T-helper 9 cell (primary cell): ENCODE measurements at regions not wholly inside any gene's neighbourhood (a gene's known extent, or its start where the extent isn't known, plus 50 kb on each side); places are given as distances from the start of the nearest gene placed in this dataset.

Experiments used
- DNase-seq: peaks from one replicate; pipeline ENCODE4 v3.0.0-alpha.2; 2020

DNA sequence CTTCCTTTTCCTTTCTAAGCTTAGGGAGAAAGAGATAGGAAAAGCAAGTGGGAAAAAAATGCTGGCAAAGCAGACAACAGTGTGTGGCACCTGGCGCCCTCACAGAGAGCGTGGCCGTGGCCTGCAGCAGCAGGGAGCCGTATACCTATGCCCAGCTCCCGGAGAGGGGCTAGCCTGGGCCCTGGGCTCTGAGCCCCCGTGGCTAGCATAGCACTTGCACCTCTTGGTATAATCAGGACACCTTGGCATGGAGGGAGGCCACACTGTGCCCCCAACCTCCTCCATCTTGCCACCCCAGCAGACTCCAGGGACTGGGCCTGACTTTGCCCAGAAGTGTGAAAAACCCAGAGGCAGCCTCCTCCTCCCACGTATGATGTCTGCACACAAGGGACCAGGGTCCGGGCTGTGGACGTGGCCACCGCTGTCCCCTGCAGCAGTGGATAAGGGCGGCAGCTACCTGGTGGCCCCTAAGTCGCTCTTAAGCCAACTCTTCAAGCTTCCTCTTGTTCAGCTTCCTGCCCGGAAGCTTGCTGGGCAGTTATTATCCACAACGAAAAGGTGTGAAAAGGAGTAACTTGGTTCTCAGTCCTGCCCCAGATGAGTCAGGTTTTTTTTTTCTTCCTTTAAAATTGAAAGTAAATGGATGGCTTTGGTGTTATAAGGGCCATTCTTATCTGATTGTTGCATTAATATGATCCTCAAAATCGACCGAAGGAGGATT lies 249.1 kb upstream of the PITRM1 start:
- no peak for DNase-seq

DNA sequence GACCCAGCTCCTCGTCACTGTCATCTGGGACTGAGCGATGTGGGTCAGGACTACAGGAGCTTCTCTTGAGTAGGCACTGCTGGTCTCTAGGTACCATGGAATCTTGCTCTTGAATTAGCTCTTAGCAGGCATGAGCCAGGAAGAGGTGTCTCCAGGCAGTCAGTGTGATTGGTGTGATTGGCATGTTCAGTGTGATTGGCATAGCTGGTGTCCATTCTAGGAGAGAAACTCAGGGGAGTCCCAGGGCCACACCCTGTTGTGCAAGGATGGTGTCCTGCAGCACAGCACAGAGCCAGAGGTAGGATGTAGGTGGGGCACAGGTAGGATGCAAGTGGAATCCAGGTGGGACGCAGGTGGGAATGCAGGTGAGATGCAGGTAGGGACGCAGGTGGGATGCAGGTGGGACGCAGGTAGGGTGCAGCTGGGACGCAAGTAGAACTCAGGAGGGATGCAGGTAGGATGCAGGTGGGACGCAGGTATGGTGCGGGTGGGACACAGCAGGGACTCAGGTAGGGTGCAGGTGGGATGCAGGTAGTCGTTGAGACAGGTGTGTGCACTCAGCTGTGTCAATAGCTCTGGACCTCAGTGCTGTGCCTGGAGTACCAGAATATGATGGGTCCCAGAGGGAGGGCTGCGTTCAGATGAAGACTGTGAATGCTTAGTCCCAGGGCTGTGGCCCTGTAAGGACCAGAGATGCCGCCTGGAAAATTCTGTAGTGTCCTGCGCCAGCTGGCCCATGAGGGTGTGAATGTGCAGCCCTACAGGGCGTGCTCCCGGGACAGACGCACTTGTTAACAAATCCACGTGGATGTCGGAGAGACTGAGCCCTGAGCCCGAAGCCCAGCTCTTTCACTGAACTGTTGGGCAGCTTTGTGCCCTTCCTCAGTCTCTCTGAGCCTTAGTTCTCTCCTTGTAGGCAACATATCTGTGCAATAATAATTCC lies 248.2 kb upstream of the PITRM1 start:
- DNase-seq: no peak

DNA sequence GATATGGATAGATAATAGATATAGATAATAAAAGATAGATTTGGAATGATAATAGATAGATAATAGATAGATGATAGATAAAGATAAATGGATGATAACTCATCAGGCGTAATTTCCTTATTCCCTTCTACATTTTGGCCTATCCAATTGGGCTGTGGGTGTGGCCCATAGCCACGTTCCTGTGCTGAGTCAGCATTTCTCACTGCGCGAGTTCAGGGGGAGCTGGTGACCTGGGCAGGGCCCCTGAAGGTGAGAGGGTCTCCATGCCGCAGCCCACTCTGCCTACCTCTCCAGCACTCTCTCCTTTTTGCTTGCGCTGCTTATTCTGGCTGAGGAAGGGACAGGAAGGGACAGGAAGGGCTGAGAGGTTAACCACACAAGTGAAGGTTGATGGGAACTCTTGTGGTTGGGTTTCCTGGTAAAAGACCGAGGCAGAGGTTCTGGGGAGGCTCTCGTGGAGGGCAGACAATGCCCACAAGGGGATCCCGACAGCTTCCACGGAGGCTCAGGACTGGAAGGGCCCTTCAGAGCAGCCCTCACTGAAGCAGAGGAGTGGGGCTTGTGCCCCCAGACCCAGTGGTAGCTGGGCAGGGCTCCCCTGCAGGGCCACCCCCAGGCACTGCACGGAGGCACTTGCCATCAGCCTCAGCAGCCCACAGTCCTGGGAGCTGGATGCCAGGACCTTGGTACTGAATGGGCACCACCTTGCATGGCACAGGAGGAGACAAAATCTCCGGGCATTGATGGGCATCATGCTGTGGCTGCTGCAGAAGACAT lies 247.3 kb upstream of the PITRM1 start:
- DNase-seq: no peak

DNA sequence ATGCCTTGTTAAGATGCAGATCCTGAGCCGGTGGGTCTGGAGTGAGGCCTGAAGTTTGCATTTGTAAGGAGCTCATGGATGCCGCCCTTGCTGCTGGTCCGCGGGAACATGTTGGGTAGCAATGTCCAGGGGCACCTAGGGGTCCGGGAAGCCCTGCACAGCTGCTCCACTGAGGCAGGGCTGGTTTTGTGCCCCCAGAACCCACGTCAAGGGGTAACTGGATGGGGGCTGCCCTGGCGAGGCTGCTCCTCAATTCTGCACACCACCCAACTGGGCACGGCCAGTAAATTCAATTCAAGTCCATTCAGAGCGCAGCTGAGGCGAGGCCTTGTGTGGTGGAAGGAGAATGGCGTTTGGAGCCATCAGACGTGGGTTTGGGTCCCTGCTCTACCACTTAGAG lies 246.3 kb upstream of the PITRM1 start:
- DNase-seq: no peak

DNA sequence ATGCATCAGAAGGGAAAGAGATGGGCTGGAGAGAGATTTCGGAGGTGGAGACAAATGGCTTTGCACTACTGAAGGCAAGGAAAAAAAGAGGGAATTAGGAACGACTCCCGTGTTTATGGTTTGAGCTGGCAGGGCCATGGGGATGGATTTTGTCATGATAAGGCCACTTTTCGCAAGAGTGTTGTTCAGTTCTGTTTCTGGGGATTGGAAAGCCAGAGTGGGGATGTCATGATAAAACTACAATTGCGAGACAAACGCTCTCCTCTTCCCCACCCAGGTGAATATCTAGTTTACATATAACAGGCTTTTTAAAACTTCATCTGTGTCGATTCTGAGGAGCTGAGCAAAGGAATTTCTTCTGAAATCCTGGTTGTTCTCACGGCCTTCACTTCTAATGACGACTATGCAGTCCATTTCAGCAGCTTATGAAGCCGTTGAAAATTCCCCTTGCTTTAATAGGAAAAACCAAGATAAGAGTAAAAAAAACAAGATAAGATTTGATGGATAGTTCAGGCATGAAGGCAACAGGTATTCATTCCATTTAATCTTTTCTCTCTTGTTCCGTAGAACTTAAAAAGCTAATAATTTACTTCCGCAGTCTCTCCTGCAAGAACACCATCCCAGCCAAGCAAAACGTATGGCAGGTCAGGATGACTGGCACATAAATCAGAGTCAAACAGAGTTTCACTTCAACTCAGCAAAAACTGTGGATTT lies 245.6 kb upstream of the PITRM1 start:
- DNase-seq: no peak

DNA sequence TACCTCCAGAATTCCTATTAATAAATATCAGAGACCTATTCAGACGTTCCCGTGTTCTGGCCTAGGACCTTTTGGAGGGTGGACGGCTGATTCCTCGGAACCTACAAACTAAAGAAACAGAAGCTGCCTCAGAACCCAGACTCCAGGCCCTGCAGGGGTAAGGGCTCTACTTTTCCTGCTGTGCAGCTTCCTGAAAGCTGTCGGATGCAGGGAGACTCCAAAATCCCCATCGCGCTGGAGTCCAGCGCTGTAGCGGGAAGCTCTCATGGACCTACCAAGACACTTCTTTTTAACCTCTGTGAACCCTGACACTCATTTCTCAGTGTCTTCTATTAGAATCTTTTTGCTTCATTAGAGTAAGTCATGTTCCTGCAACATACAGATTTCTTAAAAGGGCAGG lies 244.5 kb upstream of the PITRM1 start:
- no peak for DNase-seq

DNA sequence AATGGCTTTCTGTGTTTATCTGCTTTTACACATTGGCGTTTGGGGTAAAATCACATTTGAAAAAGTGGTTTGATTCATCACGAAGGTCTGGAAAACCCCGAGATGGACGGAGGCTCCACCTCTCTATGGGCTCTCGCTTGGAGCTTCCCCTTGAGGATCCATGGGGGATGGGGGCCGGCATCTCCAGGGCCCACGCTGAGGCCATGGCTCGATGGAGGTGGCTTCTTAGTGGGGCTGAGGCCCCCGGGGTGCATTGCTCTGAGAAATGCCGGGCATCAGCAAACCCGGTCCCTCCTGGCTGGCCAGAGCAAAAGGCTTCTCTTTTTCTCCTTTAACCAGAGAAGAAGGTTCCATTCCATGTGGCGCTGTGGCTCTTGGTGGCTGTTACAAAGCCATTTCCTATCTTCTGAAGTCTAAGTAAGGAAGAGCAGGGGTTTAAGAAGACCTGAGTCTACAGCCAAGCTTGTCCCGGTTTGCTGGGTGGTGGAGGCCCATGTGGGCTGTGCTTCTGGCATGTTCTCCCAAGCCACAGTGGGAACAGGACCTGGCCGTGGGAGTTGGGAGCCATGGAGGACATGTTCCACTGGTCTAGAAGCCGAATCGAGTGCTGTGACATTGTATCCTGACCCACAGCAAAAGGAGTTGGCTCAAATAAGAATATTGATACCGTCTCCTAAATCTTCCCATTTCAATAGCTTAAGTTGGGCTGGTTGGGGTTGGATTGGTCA lies 243.5 kb upstream of the PITRM1 start:
- no peak for DNase-seq

DNA sequence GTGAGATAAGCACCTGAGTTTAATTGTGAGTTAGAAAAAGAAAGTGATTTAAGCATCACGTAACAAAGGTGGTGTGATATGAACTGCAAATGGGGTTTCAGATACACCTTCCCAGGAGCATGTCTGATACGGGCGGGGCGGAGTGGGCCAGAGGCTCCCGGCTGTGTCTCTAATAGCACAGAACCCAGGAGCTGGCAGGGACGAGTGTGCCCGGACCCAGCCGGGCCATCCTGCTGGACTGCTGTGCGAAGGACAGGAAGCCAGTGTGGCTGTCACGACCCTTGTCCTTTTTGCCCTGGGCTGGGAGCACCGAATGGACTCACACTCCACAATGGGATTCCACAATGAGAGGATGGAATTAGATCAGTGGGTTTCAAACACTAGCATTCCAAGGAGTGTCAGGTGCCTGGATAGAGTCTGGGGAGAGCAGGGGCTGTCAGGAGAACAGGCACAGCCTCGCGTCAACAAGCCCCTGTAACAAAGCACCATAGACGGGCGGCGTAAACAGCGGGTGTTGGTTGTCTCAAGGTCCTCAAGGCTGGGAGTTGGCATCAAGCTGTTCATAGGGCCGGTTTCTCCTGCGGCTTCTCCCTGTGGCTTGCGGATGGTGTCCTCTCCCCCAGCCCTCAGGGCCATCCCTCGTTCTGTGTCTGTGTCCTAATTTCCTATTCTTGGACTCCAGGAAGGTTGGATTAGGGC lies 242.6 kb upstream of the PITRM1 start:
- no peak for DNase-seq

DNA sequence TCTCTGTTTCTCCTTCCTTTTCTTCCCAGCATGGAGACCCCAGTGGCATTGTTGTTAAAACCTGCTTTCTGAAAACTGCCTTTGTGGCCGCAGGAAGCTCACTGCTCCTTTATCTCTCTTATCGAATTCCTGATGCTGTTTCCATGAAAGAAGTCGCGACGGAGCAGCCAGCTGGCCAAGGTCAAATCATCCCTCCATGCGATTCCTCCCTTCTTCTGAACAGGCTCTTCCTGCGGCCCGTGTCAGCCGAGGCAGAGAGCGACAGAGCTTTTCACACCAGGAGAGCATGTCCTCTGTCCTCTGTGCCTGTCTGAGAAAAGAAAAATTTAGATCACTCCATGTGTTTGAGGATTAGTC lies 242.1 kb upstream of the PITRM1 start:
- DNase-seq: no peak

DNA sequence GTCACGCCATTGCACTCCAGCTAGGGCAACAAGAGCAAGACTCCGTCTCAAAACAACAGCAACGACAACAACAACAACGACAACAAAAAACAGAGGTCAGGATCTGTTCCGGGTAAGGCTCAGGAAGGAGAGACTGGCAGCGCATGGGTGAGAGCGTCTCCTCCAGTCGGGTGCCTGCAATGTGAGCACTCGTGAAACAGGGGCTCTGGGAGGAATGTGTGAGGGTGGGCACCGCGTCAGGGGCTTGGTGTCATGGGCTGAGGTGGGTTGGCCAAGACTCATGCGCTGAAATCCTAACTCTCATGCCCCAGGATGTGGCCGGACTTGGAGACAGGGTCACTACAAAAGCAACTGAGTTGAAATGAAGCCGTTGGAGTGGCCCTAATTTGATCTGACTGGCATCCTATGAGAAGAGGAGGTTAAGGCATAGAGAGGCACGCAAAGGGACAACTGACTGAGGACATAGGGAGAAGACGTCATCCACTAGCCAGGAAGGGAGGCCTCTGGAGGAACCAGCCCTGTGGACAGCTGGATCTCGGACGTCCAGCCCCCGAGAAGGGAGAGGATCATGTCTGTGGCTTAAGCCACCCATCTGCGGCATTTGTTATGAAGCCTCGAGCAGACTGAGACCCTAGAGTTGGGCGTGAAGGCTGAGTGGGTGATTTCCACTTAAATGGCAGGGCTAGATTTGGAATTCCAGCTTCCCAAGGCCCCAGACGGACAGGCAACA lies 241.5 kb upstream of the PITRM1 start:
- DNase-seq: no peak

DNA sequence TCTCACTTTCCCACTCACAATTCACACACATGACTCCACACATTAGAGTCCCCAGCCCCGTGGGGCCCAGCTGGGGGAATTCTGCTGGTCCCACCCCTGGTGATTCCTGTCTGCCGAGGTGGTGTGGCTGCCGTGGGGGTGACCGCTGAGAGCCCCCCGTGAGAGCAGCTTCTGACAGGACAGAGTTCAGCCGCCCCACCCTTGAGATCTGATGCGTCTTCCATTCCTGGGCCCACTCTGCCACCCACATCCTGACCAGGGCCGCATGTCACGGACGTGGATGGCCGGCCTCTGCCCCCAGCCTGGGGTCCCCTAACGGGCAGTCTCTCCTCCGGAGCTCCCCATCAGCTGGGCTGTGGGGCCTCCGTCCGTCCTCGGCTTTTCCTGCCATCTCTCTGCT lies 240.1 kb upstream of the PITRM1 start:
- DNase-seq: no peak

DNA sequence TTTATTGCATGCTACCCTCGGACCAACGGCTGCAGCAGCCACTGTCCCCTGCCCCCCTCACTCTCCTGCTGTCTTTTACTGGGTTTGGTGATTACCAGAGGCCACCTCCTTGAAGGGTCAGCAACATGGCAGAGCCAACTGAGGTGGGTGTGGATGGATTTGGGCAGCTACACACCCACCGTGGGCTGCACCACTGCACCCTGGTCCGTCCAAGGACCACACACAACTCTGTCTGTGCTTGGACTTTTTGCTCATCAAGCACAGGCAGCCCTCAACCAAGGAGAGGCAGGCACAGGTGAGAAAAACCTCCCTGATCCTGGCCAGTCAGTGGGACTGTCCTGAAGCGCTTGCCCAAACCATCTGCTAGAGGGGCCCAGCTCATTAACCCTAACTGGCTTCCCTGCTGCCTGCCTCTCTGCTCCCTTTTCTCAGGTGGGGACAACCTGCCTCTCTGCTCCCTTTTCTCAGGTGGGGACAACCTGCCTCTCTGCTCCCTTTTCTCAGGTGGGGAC lies 239.5 kb upstream of the PITRM1 start:
- DNase-seq: no peak

DNA sequence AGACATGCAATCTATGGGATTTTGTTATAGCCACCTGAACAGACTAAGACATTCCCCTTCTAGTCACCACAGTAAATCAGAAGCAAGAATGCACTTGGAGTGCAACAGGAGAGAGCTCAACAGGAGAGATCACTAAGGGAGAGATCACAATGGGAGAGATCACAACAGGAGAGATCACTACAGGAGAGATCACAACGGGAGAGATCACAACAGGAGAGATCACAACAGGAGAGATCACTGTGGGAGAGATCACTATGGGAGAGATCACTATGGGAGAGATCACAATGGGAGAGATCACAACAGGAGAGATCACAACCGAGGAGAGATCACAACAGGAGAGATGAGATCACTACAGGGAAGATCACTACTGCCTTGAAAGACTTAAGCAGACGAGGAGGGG lies 238.5 kb upstream of the PITRM1 start:
- no peak for DNase-seq

DNA sequence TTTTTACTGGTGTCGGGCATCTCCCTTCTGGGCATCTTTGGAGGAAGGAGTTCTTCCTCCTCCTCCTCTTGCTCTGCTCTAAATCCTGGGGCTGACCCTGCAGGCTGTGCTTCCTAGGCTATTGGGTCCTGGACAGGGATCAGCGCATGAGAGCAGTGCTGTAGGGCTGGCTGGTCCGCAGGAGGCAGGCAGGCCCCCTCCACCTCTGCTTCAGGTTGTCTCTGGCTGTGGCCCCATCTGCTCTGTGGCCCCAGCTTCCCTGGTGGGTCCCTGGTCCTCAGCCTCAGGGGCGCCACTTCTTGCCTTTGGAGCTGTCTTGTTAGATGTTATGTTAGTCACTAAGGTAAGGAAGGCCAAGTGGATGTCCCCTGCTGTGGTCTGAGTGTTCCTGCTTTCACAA lies 237.3 kb upstream of the PITRM1 start:
- no peak for DNase-seq

DNA sequence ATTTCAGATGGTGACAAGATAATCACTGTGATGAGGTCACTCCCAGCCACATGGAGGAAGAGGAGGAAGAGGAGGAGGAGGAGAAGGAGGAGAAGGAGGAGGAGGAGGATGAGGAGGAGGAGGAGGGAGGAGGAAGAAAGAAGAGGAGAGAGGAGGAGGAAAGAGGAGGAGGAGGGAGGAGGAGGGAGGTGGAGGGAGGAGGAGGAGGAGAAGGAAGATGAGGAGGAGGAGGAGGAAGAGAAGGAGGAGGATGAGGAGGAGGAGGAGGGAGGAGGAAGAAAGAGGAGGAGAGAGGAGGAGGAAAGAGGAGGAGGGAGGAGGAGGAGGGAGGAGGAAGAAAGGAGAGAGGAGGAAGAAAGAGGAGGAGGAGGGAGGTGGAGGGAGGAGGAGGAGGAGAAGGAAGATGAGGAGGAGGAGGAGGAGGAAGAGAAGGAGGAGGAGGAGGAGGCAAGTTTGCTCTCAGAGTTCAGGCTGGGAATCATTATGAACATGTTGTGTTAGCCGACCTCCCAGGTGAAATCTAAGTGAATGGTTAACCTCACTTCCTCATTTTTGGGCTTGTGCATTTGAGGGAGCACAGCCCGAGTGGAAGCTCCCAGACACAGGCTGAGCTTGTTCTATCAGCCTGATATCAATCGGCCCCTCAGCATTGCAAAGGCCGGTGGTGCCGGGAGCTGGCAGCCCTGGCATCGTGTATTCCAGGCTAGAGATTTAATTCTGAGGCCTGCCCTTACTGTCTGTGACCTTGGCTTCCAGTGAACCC lies 236.2 kb upstream of the PITRM1 start:
- no peak for DNase-seq

DNA sequence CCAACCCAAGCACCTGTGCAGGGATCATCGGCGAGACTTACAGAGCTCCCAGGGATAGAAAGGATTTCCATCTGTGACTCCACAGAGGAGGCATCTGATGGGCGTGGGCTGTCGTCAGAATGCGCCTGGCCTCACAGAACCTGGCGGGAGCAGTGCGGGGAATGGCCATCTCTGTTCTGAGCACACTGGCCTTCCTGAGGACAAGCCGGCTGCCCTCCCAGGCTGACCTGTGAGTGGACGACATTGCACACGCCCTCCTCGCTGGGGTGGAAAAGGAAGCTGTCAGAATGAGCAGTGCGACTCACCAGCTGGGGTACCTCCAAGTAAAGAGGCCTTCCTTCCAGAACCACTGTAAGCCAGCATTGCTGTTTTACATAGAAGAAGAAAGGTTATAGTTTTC lies 234.6 kb upstream of the PITRM1 start:
- no peak for DNase-seq

DNA sequence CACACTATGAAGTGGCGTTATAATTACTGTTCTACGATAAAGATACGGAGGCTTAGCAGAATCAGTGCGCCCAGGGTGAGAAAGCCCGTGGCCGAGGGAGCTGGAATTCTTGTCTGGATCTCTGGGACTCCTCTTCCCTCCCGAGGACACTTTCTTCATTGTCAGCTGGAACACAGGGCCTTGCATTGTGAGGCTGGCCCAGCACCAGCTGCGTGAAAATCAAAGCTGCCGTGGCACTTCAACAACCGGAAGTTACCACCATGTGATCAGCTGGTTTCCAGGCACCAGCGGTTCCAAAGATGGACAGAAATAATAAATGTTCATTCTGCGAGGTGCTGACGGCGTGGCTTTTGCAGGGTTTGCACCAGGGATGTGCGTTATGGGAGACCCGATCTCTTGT lies 234.0 kb upstream of the PITRM1 start:
- no peak for DNase-seq

DNA sequence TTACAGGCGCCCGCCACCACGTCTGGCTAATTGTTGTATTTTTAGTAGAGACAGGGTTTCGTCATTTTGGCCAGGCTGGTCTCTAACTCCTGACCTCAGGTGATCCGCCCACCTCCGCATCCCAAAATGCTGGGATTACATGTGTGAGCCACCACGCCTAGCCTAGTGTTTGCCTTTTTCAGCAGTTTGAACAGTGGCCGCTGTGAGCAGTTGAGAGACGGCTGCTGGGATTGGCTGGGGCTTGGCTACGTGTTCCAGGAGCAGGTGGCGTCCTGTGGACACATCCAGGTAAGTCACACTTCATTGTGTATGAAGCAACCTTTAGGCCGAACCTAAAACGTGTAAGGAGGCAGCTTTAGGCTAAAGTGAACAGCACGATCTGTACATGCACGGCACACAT lies 231.8 kb upstream of the PITRM1 start:
- no peak for DNase-seq

DNA sequence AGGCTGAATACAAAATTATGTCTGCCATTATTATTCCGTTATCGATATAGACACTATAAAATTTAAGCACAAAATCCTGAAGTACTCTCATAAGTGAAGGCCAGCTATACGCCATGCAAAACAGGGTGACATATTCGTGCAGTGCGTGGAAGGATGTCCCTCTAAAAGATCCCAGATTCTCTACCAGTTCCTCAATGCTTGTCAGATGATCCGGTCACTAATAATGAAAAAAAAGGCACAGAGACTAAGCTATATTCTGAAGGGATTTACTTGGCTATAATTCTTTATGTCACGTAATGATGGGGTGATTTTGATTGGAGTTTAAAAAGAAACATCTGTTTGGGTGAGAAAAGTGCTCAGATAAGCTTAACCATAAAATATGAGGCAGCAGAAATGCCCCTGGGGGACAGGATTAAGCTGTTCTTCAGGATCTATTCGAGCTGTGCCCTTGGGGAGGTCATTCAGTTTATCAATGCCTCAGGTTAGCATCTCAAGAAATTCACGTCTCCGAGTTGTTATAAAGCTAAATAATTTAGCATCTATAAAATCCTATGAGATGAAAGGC lies 229.7 kb upstream of the PITRM1 start:
- DNase-seq: no peak
